ENCODE measurements at regions not wholly inside any gene's neighbourhood (a gene's known extent, or its start where the extent isn't known, plus 50 kb on each side); places are given as distances from the start of the nearest gene placed in this dataset.

DNA sequence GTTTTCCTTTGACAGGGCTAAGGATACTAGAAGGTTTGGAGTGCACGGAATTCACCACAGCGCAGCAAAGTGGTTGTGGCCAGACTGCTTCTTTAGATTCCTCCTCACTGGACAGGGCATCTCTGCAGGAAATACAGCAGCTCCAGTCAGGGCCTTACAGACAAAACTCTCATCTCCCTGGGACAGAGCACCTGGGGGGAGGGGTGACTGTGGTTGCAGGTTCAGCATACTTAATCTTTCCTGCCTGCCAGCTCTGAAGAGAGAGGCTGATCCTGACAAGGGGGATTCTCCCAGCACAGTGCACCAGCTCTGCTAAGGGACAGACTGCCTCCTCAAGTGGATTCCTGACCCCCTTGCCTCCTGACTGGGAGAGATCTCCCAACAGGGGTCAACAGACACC is 1257.9 kb downstream of the NXPH1 start:
- ATAC-seq (ENCODE audit: low FRiP score in 2 of 2) (no peak), DNase-seq (no peak)
- Histone ChIP-seq H3K27ac (no peak overlapping the region), H3K27me3 (no peaks in the 10 kb centered on the region), H3K36me3 (no peaks in the 10 kb centered on the region), H3K4me3 (no peak overlapping the region), H3K9me3 (no peaks in the 10 kb centered on the region), H3K4me1 (no peaks in the 10 kb centered on the region)
- TF ChIP-seq POLR2A (IDR thresholded peaks at IDR 0.05) (no peak), POLR2AphosphoS5 (IDR thresholded peaks at IDR 0.05) (no peak), EP300 (IDR thresholded peaks at IDR 0.05) (no peak)
- TF ChIP-seq, protein P1, sequence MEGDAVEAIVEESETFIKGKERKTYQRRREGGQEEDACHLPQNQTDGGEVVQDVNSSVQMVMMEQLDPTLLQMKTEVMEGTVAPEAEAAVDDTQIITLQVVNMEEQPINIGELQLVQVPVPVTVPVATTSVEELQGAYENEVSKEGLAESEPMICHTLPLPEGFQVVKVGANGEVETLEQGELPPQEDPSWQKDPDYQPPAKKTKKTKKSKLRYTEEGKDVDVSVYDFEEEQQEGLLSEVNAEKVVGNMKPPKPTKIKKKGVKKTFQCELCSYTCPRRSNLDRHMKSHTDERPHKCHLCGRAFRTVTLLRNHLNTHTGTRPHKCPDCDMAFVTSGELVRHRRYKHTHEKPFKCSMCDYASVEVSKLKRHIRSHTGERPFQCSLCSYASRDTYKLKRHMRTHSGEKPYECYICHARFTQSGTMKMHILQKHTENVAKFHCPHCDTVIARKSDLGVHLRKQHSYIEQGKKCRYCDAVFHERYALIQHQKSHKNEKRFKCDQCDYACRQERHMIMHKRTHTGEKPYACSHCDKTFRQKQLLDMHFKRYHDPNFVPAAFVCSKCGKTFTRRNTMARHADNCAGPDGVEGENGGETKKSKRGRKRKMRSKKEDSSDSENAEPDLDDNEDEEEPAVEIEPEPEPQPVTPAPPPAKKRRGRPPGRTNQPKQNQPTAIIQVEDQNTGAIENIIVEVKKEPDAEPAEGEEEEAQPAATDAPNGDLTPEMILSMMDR (IDR thresholded peaks at IDR 0.05): no peak
- 100% methylated on average over 2 of the region's 2 CpGs for WGBS, 2 donors

DNA sequence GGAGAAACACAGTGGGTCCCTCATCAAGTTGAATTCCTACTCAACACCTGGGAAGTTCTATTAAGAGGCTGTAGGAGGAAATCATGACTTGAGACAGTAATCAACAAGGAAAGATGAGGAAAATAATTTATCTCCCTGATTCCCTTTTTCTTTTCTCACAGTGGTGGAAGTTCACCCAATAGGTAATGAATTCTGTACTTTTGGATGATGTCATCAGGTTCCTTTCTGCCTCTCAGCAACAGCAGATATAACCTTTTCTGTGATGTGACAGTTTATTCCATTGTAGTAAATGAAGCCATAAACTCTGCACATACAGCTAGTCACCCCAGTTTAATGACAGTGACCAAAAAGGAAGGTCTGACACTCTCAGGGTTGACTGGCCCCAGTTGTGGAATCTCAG is 1265.0 kb downstream of the NXPH1 start:
- Histone ChIP-seq H3K36me3 (no peaks in the 10 kb centered on the region), H3K4me3 (no peak overlapping the region), H3K27me3 (no peaks in the 10 kb centered on the region), H3K9me3 (no peaks in the 10 kb centered on the region), H3K4me1 (no peaks in the 10 kb centered on the region), H3K27ac (no peak overlapping the region)
- DNase-seq: no peak
- ATAC-seq (ENCODE audit: low FRiP score in 2 of 2): no peak
- no peak for TF ChIP-seq EP300 (IDR thresholded peaks at IDR 0.05)
- TF ChIP-seq POLR2A (IDR thresholded peaks at IDR 0.05): no peak
- TF ChIP-seq, protein P1 (IDR thresholded peaks at IDR 0.05): no peak
- no peak for TF ChIP-seq POLR2AphosphoS5 (IDR thresholded peaks at IDR 0.05)

DNA sequence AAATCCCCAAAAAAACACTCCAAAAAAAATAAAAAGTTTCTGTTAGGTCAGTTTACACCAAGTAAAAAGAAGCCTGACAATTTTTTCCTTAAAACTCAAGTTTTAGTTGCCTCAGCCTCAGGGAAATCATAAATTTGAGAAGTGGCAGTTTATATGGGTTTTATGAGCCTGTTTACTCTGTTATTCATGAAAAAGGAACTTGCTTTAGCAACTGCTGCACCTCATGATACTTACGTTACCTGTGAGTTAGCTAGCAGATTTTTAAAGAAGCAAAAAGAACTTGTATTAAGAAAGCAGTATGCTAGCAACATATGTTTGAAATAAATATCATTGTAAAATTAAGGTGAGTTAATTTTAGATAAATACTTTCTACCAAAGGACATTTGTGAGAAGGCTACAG is 1264.5 kb upstream of the PHF14 start:
- Histone ChIP-seq H3K27ac (no peak overlapping the region), H3K4me1 (no peaks in the 10 kb centered on the region), H3K27me3 (no peaks in the 10 kb centered on the region), H3K36me3 (no peaks in the 10 kb centered on the region), H3K9me3 (no peaks in the 10 kb centered on the region), H3K4me3 (no peak overlapping the region)
- DNase-seq: no peak
- no peak for TF ChIP-seq POLR2A (IDR thresholded peaks at IDR 0.05)
- TF ChIP-seq, protein P1 (IDR thresholded peaks at IDR 0.05): no peak
- TF ChIP-seq POLR2AphosphoS5 (IDR thresholded peaks at IDR 0.05): no peak
- no peak for TF ChIP-seq EP300 (IDR thresholded peaks at IDR 0.05)
- 71 to 89% methylated on average over 1 of the region's 1 CpG for WGBS, 2 donors
- no peak for ATAC-seq (ENCODE audit: low FRiP score in 2 of 2)

DNA sequence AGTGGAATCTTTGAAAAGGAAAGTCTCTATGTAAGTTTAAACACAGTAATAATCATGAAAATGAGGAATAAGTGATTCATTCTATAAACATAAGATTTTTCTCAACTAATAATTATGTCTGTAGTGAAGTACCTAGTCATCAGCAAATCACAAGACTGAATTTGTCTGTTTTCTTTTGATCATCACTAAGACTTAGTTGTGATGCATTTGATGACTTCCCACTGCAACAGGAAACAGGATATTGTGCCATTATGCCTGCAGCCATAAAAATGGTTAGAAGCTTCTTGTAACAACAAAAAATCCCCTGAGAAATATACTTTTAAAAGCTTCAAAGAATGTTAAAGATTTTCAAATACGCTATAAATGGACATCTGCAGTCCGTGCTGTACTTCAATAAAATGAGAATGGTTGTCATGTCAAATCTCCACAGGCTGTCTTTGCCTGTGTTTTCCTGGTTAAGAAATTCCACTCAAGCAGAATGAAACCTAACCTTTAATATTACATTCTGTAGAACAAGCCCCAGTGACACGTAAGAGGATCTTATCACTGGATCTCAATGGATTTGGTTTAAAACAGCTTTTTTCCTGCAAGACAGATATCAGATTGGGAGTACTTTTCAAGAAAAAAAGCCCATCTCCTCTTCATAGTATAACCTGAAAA is 1262.3 kb upstream of the PHF14 start:
- ATAC-seq (ENCODE audit: low FRiP score in 2 of 2): no peak
- DNase-seq: no peak
- TF ChIP-seq, protein P1 (IDR thresholded peaks at IDR 0.05): no peak
- TF ChIP-seq POLR2AphosphoS5 (IDR thresholded peaks at IDR 0.05) (no peak), POLR2A (IDR thresholded peaks at IDR 0.05) (no peak), EP300 (IDR thresholded peaks at IDR 0.05) (no peak)
- whole genome bisulfite sequencing, 2 donors: 69 to 84% methylated on average over 3 of the region's 3 CpGs
- Histone ChIP-seq H3K36me3 (no peaks in the 10 kb centered on the region), H3K9me3 (no peaks in the 10 kb centered on the region), H3K27me3 (no peaks in the 10 kb centered on the region), H3K4me3 (no peak overlapping the region), H3K27ac (no peak overlapping the region), H3K4me1 (no peaks in the 10 kb centered on the region)

DNA sequence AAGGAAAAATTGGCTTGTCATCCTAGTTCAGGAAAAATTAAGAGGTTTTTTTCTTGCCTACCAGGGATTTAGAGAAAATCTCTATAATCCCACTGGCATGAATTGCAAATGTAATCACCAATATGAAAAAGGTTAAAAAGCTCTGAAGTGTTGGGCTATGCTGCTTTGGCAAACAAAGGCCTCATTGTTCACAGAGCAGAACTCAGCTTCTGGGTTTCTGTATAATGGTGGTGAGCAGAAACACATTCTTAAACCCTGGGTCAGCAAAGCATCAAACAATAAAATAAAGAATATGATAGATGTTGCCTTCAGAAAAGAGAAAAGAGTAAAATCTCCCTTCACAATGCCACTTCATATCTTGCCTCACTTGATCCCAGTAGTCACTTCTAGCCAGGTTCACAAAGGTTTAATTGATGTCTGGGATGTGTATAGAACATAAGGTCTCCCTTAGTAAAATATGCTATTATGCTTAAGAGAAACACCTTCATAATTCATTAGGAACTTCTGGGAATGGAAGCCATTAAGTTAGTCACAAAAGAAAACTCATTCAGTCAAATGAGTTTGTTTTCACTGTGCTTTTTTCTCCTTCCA is 1255.5 kb upstream of the PHF14 start:
- TF ChIP-seq, protein P1 (IDR thresholded peaks at IDR 0.05): no peak
- no peak for TF ChIP-seq POLR2AphosphoS5 (IDR thresholded peaks at IDR 0.05)
- TF ChIP-seq POLR2A (IDR thresholded peaks at IDR 0.05): no peak
- TF ChIP-seq EP300 (IDR thresholded peaks at IDR 0.05): no peak
- Histone ChIP-seq H3K9me3 (no peaks in the 10 kb centered on the region), H3K27me3 (no peaks in the 10 kb centered on the region), H3K36me3 (no peaks in the 10 kb centered on the region), H3K4me3 (no peak overlapping the region), H3K27ac (no peak overlapping the region), H3K4me1 (no peaks in the 10 kb centered on the region)
- DNase-seq (no peak), ATAC-seq (ENCODE audit: low FRiP score in 2 of 2) (no peak)

All from upper lobe of left lung (tissue), 6 donors.